ENCODE measurements at regions not wholly inside any gene's neighbourhood (a gene's known extent, or its start where the extent isn't known, plus 50 kb on each side); places are given as distances from the start of the nearest gene placed in this dataset.
"Not testable (repeated sequence)": the region's sequence is repeated elsewhere in the genome, so short reads cannot be mapped to it uniquely, and the experiment has no call there.

DNA sequence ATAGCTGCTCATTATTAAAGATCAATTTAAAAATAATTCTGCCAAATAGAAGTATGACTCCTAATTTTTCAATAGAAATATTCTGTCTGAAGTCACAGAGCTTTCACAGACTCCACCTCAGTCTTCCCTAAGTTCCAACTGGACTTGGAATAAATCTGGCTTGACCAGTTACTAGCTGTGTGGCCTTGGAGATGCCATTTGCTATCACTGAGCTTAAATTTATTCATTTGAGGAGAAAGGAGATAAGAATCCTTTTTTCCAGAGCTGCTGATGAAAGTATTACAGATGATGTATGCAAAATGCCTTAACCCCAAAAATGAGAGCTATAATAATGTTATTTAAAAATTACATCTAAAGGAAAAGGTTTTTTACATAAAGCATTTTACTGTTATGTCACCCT is 125.0 kb downstream of the GJA1 start:
- TF ChIP-seq, protein P1, sequence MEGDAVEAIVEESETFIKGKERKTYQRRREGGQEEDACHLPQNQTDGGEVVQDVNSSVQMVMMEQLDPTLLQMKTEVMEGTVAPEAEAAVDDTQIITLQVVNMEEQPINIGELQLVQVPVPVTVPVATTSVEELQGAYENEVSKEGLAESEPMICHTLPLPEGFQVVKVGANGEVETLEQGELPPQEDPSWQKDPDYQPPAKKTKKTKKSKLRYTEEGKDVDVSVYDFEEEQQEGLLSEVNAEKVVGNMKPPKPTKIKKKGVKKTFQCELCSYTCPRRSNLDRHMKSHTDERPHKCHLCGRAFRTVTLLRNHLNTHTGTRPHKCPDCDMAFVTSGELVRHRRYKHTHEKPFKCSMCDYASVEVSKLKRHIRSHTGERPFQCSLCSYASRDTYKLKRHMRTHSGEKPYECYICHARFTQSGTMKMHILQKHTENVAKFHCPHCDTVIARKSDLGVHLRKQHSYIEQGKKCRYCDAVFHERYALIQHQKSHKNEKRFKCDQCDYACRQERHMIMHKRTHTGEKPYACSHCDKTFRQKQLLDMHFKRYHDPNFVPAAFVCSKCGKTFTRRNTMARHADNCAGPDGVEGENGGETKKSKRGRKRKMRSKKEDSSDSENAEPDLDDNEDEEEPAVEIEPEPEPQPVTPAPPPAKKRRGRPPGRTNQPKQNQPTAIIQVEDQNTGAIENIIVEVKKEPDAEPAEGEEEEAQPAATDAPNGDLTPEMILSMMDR (IDR thresholded peaks at IDR 0.05): no peak
- TF ChIP-seq POLR2AphosphoS5 (IDR thresholded peaks at IDR 0.05): no peak
- TF ChIP-seq POLR2A (IDR thresholded peaks at IDR 0.05; ENCODE audit: low read depth): no peak
- TF ChIP-seq EP300 (IDR thresholded peaks at IDR 0.05): no peak
- H3K4me1 ChIP-seq: no peaks in the 10 kb centered on the region
- intact Hi-C loops (cut with DNase I): no loop called here
- H3K27ac ChIP-seq (replicated peaks in 1 of 4): no peak overlapping the region
- H3K9me3 ChIP-seq: peaks cover 0 to 20% (median 15%) of the 10 kb centered on the region in 4 donors
- DNase-seq (ENCODE audit: extremely low spot score): no peak
- no peaks in the 10 kb centered on the region for H3K27me3 ChIP-seq
- no peaks in the 10 kb centered on the region for H3K36me3 ChIP-seq
- no peak overlapping the region for H3K4me3 ChIP-seq

DNA sequence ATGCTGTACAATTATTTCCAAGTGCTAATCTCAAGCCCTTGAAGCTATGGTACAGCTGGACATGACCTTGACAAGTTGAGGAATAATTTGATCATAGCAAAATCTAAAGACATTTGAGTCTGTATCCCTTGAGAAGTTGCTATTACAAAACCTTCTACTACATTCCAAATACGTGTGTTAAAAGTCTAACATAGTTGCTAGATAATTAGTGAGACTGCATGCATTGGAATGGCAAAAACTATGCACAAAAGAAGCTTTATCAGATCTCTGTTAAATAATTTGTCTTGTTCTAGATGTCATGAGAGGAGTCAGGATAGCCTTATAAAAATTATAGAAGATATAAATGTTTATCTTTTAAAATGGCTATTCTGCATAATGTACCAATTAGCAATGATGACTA is 127.8 kb downstream of the GJA1 start:
- H3K27me3 ChIP-seq: no peaks in the 10 kb centered on the region
- H3K36me3 ChIP-seq: no peaks in the 10 kb centered on the region
- TF ChIP-seq POLR2A (IDR thresholded peaks at IDR 0.05; ENCODE audit: low read depth) (no peak), EP300 (IDR thresholded peaks at IDR 0.05) (no peak), POLR2AphosphoS5 (IDR thresholded peaks at IDR 0.05) (no peak)
- TF ChIP-seq, protein P1 (IDR thresholded peaks at IDR 0.05): no peak
- no peak overlapping the region for H3K27ac ChIP-seq (replicated peaks in 1 of 4)
- intact Hi-C loops (cut with DNase I): no loop called here
- DNase-seq (ENCODE audit: extremely low spot score): no peak
- 80% methylated on average over 1 of the region's 1 CpG for WGBS
- H3K4me3 ChIP-seq: no peak overlapping the region
- no peaks in the 10 kb centered on the region for H3K4me1 ChIP-seq
- H3K9me3 ChIP-seq: peaks cover 0 to 21% (median 15%) of the 10 kb centered on the region in 4 donors

DNA sequence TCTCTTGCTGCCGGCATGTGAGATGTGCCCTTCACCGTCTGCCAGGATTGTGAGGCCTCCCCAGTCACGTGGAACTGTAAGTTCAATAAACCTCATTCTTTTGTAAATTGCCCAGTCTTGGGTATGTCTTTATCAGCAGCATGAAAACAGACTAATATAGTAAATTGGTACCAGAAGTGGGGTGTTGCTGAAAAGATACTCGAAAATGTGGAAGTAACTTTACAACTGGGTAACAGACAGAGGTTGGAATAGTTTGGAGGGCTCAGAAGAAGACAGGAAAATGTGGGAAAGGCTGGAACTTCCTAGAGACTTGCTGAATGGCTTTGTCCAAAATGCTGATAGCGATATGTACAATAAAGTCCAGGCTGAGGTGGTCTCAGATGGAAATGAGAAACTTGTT is 129.1 kb downstream of the GJA1 start:
- H3K27me3 ChIP-seq; H3K4me3 ChIP-seq; H3K27ac ChIP-seq (replicated peaks in 1 of 4); intact Hi-C loops (cut with DNase I); H3K4me1 ChIP-seq; DNase-seq (ENCODE audit: extremely low spot score); H3K36me3 ChIP-seq: not testable (repeated sequence)
- H3K9me3 ChIP-seq: peaks cover 0 to 21% (median 15%) of the 10 kb centered on the region in 4 donors
- 94% methylated on average over 5 of the region's 5 CpGs for WGBS

DNA sequence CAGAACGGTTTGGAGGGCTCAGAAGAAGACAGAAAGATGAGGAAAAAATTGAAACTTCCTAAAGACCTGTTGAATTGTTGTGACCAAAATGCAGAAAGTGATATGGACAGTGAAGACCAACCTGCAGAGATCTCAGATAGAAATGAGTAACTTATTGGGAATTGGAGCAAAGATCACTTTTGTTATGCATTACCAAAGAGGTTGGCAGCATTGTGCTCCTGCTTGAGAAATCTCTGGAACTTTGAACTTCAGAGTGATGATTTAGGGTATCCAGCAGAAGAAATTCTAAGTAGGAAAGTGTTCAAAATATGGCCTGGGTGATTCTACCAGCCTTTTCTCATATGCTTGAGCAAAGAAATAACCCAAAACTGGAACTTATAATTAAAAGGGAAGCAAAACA is 136.0 kb downstream of the GJA1 start:
- H3K9me3 ChIP-seq: no peaks in the 10 kb centered on the region
- peaks cover 3 to 11% (median 7%) of the 10 kb centered on the region in 4 donors for H3K4me1 ChIP-seq
- H3K4me3 ChIP-seq: no peak overlapping the region
- DNase-seq (ENCODE audit: extremely low spot score): no peak
- H3K27ac ChIP-seq (replicated peaks in 1 of 4): no peak overlapping the region
- H3K27me3 ChIP-seq: no peaks in the 10 kb centered on the region
- WGBS: 87% methylated on average over 1 of the region's 1 CpG
- TF ChIP-seq POLR2AphosphoS5 (IDR thresholded peaks at IDR 0.05) (no peak), POLR2A (IDR thresholded peaks at IDR 0.05; ENCODE audit: low read depth) (no peak), EP300 (IDR thresholded peaks at IDR 0.05) (no peak)
- TF ChIP-seq, protein P1 (IDR thresholded peaks at IDR 0.05): no peak
- intact Hi-C loops (cut with DNase I): no loop called here
- H3K36me3 ChIP-seq: no peaks in the 10 kb centered on the region

DNA sequence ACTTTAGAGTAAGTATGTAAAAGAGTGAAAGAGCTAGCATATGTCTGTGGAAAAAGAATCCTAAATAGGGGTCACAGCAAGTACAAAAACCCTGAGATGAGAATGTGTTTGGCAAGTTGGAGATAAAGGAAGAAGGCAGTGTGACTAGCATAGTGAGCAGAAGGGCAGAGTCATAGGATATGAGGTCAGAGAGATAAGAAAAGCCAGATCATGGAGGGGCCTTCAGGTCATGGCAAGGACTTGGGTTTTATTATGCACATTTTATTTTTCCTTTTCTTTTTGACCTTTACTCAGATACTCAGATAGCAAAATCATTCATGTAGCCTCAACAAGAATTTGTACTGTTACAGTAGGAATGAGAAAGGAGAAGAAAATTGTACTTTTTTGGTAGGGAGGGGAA is 138.0 kb downstream of the GJA1 start:
- TF ChIP-seq, protein P1 (IDR thresholded peaks at IDR 0.05): no peak
- TF ChIP-seq EP300 (IDR thresholded peaks at IDR 0.05): no peak
- TF ChIP-seq POLR2AphosphoS5 (IDR thresholded peaks at IDR 0.05): no peak
- TF ChIP-seq POLR2A (IDR thresholded peaks at IDR 0.05; ENCODE audit: low read depth): no peak
- H3K36me3 ChIP-seq: no peaks in the 10 kb centered on the region
- H3K27me3 ChIP-seq: no peaks in the 10 kb centered on the region
- no peak overlapping the region for H3K27ac ChIP-seq (replicated peaks in 1 of 4)
- intact Hi-C loops (cut with DNase I): no loop called here
- no peaks in the 10 kb centered on the region for H3K9me3 ChIP-seq
- H3K4me3 ChIP-seq: no peak overlapping the region
- peaks cover 3 to 11% (median 7%) of the 10 kb centered on the region in 4 donors for H3K4me1 ChIP-seq
- no peak for DNase-seq (ENCODE audit: extremely low spot score)
